B cell (primary cell): ENCODE measurements at regions not wholly inside any gene's neighbourhood (a gene's known extent, or its start where the extent isn't known, plus 50 kb on each side); places are given as distances from the start of the nearest gene placed in this dataset.

Experiments used
- ATAC-seq: fragments of 200-7000 bp; cut with Tn5 transposase; one replicate; pipeline ENCODE4 v1.10.0; 2021; ENCODE audit warnings: low read depth, mild to moderate bottlenecking, moderate number of reproducible peaks, moderate library complexity
- CTCF ChIA-PET: fragments of 350-600 bp; sonication (Branson Sonifier 250); formaldehyde crosslinking; loops from one replicate; lab custom pipeline; 2021; ENCODE audit warnings: antibody characterized with exemption, inconsistent platforms; lab: Charles Lee
- POLR2A ChIA-PET: fragments of 350-600 bp; sonication (Branson Sonifier 250); formaldehyde crosslinking; loops from one replicate; lab custom pipeline; 2021; ENCODE audit warnings: antibody characterized with exemption; lab: Charles Lee
- DNase-seq: peaks from one replicate; pipeline ENCODE4 v3.0.0; 2013
- H2AFZ ChIP-seq: 2 replicates; pipeline ENCODE4 v1.6.1; 2012; ENCODE audit warnings: mild to moderate bottlenecking, low read depth, low read length; ENCODE audit not compliant: insufficient read depth, poor library complexity, severe bottlenecking
- H3K27ac ChIP-seq, 2 donors: 1 replicate in 1 of 2; 2 replicates in 1 of 2; pipeline ENCODE4 v1.5.1; 2012 to 2013; ENCODE audit warnings: low read length in 2 of 2, mild to moderate bottlenecking in 2 of 2, moderate library complexity in 1 of 2
- H3K27me3 ChIP-seq, 4 experiments: fragments of 200-600 bp in 1 of 4; sonication (generic) in 1 of 4; replicated peaks in 1 of 4; 1 replicate in 2 of 4; 2 replicates in 2 of 4; pipeline versions ENCODE4 v1.6.1 to v1.7.0; 2013 to 2016; ENCODE audit warnings: low read length in 3 of 4, mild to moderate bottlenecking in 2 of 4, mixed read lengths in 1 of 4, moderate library complexity in 1 of 4; ENCODE audit not compliant: insufficient read depth in 4 of 4, control insufficient read depth in 3 of 4; ENCODE audit errors: control extremely low read depth in 1 of 4
- H3K36me3 ChIP-seq, 2 experiments: replicated peaks in 1 of 2; 1 replicate in 1 of 2; 2 replicates in 1 of 2; pipeline versions ENCODE4 v1.6.1 to v1.7.1; 2013; ENCODE audit warnings: low read length in 1 of 2; ENCODE audit not compliant: insufficient read depth in 2 of 2, control insufficient read depth in 1 of 2; ENCODE audit errors: control extremely low read depth in 1 of 2, extremely low read depth in 1 of 2
- H3K4me1 ChIP-seq, 2 donors: fragments of 200-600 bp in 1 of 2; sonication (generic) in 1 of 2; 1 replicate in 1 of 2; 2 replicates in 1 of 2; pipeline versions ENCODE4 v1.5.1 to v1.6.1; 2013 to 2017; ENCODE audit warnings: low read length in 2 of 2; ENCODE audit not compliant: control insufficient read depth in 2 of 2, insufficient read depth in 2 of 2
- H3K4me2 ChIP-seq: replicated peaks from 2 replicates; pipeline ENCODE3; 2012; ENCODE audit warnings: mild to moderate bottlenecking, low read depth, low read length; ENCODE audit not compliant: poor library complexity, severe bottlenecking
- H3K4me3 ChIP-seq, 5 experiments: fragments of 200-600 bp in 1 of 5; sonication (generic) in 1 of 5; 1 replicate in 3 of 5; 2 replicates in 2 of 5; pipeline versions ENCODE4 v1.5.1 to v1.7.0; 2011 to 2016; ENCODE audit warnings: low read length in 4 of 5, mild to moderate bottlenecking in 4 of 5, low read depth in 2 of 5, control low read depth in 1 of 5, moderate library complexity in 1 of 5; ENCODE audit not compliant: insufficient read depth in 1 of 5; ENCODE audit errors: control extremely low read depth in 1 of 5, extremely low read depth in 1 of 5
- H3K79me2 ChIP-seq: fragments of 200-600 bp; sonication (generic); one replicate; pipeline ENCODE4 v1.6.0; 2016; ENCODE audit warnings: low read length; ENCODE audit not compliant: control insufficient read depth, insufficient read depth
- H3K9ac ChIP-seq: fragments of 200-600 bp; sonication (generic); 2 replicates; pipeline ENCODE4 v1.6.1; 2017; ENCODE audit warnings: mild to moderate bottlenecking, low read length, moderate library complexity
- H3K9me3 ChIP-seq, 3 donors: one replicate each; pipeline versions ENCODE4 v1.6.1 to v1.7.1; 2013; ENCODE audit warnings: low read length in 2 of 3; ENCODE audit not compliant: control insufficient read depth in 2 of 3, insufficient read depth in 1 of 3; ENCODE audit errors: control extremely low read depth in 1 of 3
- H4K20me1 ChIP-seq: 2 replicates; pipeline ENCODE4 v1.6.0; 2012; ENCODE audit warnings: mild to moderate bottlenecking, low read length; ENCODE audit not compliant: insufficient read depth, control insufficient read depth, poor library complexity, severe bottlenecking
- H3K27ac Mint-ChIP-seq: one replicate; pipeline ENCODE4 v1.8.0; 2021; ENCODE audit warnings: mixed read lengths
- H3K27me3 Mint-ChIP-seq: one replicate; pipeline ENCODE4 v1.8.0; 2021; ENCODE audit warnings: mixed read lengths
- H3K4me1 Mint-ChIP-seq: one replicate; pipeline ENCODE4 v1.8.0; 2021; ENCODE audit warnings: mixed read lengths
- H3K4me3 Mint-ChIP-seq: one replicate; pipeline ENCODE4 v1.8.0; 2021; ENCODE audit warnings: mixed read lengths
- H3K9me3 Mint-ChIP-seq: one replicate; pipeline ENCODE4 v1.8.0; 2022; ENCODE audit warnings: mixed read lengths; ENCODE audit not compliant: insufficient read depth
- EZH2 ChIP-seq: IDR thresholded peaks from 2 replicates; pipeline ENCODE4 v1.6.1; 2012; ENCODE audit warnings: borderline replicate concordance, low read depth, mild to moderate bottlenecking, moderate library complexity, low read length; ENCODE audit not compliant: insufficient read depth, poor library complexity, severe bottlenecking
- WGBS: methylation state at CpG from one replicate; pipeline ENCODE4 v1.1.5; 2013; ENCODE audit warnings: missing lambda C conversion rate; ENCODE audit not compliant: insufficient coverage; 5-methylcytosine and 5-hydroxymethylcytosine counted together
- intact Hi-C: fragments of 100-400 bp; cut with micrococcal nuclease; formaldehyde crosslinking; loops from one replicate; pipeline ENCODE4 v1.10.0; 2022
- TF ChIP-seq, protein P1 (sequence below): fragments of 200-600 bp; IDR thresholded peaks from one replicate; pipeline ENCODE4 v1.8.0; 2022; ENCODE audit warnings: antibody characterized with exemption, mild to moderate bottlenecking

DNA sequence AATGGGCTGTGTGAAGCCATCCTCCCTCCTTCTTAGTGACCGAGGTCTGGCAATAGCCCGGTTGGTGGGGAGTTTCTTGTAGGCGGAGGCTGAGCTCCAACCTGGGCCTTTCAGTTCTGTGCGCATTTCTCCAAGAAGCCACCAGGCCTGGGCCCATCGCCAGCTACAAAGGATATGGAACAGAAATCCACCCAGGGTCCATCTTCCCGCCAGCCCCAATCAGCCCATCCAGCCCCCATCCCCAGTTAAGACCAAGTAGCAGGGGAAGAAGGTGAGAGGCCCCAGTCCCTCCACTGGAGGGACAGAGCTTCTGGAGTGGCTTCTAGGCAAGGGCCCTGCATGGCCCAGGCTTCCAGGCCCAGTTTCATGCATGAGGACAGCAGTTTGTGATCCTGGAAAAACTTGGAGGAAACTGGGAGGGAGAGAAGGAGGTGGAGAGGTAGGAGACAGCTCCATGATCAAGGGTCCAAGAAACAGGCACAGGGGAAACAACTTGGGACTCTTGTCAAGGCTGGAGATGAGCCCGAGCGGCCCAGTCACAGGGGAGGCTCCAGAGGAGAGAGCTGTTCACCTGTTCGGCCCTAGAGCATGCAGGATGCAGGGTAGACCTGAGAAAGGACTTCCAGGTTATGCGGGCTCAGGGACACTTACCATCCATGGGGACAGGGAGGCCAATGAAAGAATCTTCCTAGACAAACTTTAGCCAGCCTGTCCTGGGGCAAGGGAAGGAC is 261.2 kb downstream of the PTPRU start:
- POLR2A ChIA-PET = no interaction called here
- no peaks in the 10 kb centered on the region for H4K20me1 ChIP-seq
- ATAC-seq (no peak), DNase-seq (no peak)
- 79% methylated on average over 4 of the region's 10 CpGs for WGBS
- H3K4me2 ChIP-seq = no peak overlapping the region
- H3K4me1 ChIP-seq = no peaks in the 10 kb centered on the region
- CTCF ChIA-PET = no interaction called here
- no peak overlapping the region for H3K4me3 ChIP-seq
- H3K27me3 ChIP-seq = peaks cover 0 to 9% (median 3%) of the 10 kb centered on the region in 4 experiments
- H3K27ac ChIP-seq = no peak overlapping the region
- H3K79me2 ChIP-seq = no peaks in the 10 kb centered on the region
- no peak overlapping the region for H3K9ac ChIP-seq
- intact Hi-C loops = no loop called here
- Mint-ChIP-seq H3K9me3 (peaks cover 4% of the 10 kb centered on the region), H3K4me3 (no peak overlapping the region), H3K27me3 (peaks cover 25% of the 10 kb centered on the region), H3K4me1 (no peaks in the 10 kb centered on the region), H3K27ac (no peak overlapping the region)
- H3K9me3 ChIP-seq = peaks cover 0 to 19% (median 6%) of the 10 kb centered on the region in 3 donors
- H3K36me3 ChIP-seq = no peaks in the 10 kb centered on the region
- no peak for TF ChIP-seq EZH2
- TF ChIP-seq, protein P1, sequence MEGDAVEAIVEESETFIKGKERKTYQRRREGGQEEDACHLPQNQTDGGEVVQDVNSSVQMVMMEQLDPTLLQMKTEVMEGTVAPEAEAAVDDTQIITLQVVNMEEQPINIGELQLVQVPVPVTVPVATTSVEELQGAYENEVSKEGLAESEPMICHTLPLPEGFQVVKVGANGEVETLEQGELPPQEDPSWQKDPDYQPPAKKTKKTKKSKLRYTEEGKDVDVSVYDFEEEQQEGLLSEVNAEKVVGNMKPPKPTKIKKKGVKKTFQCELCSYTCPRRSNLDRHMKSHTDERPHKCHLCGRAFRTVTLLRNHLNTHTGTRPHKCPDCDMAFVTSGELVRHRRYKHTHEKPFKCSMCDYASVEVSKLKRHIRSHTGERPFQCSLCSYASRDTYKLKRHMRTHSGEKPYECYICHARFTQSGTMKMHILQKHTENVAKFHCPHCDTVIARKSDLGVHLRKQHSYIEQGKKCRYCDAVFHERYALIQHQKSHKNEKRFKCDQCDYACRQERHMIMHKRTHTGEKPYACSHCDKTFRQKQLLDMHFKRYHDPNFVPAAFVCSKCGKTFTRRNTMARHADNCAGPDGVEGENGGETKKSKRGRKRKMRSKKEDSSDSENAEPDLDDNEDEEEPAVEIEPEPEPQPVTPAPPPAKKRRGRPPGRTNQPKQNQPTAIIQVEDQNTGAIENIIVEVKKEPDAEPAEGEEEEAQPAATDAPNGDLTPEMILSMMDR = no peak
- no peak overlapping the region for H2AFZ ChIP-seq

DNA sequence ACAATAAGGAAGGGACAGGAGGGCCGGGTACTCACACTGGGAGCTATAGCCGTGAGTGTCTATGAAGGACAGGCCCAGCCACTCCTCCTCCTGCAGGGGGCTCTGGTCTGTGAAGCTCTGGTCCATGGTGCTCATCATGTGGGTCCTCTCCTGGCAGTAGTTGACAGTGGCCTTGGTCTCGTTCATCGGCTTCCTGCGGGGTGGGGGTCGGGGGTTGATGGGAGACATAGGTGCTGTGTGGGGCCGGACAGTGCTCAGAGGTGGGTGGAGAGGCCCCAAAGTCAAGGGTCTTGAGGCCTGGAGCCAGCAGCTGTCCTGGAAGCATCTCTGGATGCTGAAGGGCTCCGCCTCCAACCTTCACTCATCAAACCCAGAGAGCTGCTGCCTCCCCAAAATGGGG is 260.4 kb downstream of the PTPRU start:
- Mint-ChIP-seq H3K4me3 (no peak overlapping the region), H3K4me1 (no peaks in the 10 kb centered on the region), H3K27me3 (peaks cover 25% of the 10 kb centered on the region), H3K27ac (no peak overlapping the region), H3K9me3 (peaks cover 4% of the 10 kb centered on the region)
- intact Hi-C loops = no loop called here
- Histone ChIP-seq H3K9me3 (peaks cover 0 to 19% (median 6%) of the 10 kb centered on the region in 3 donors), H3K4me1 (no peaks in the 10 kb centered on the region), H3K79me2 (no peaks in the 10 kb centered on the region), H3K9ac (no peak overlapping the region), H3K27me3 (peaks cover 0 to 9% (median 3%) of the 10 kb centered on the region in 4 experiments), H3K4me3 (no peak overlapping the region), H3K4me2 (no peak overlapping the region), H2AFZ (no peak overlapping the region), H4K20me1 (no peaks in the 10 kb centered on the region), H3K27ac (no peak overlapping the region), H3K36me3 (no peaks in the 10 kb centered on the region)
- ATAC-seq (no peak), DNase-seq (no peak)
- TF ChIP-seq, protein P1 = no peak
- no peak for TF ChIP-seq EZH2
- WGBS = 92% methylated on average over 8 of the region's 8 CpGs
- ChIA-PET POLR2A (no interaction called here), CTCF (no interaction called here)
